Osteoblast (primary cell): ENCODE measurements at regions not wholly inside any gene's neighbourhood (a gene's known extent, or its start where the extent isn't known, plus 50 kb on each side); places are given as distances from the start of the nearest gene placed in this dataset.
A peak's percentile ranks its signal among the peaks of the same experiment; 100 is the strongest.
"Not testable (repeated sequence)": the region's sequence is repeated elsewhere in the genome, so short reads cannot be mapped to it uniquely, and the experiment has no call there.

Experiments
- DNase-seq: peaks from one replicate; pipeline ENCODE4 v3.0.0; 2011; ENCODE audit warnings: low spot score, mixed read lengths; ENCODE audit not compliant: insufficient read length; ENCODE audit errors: missing footprints
- H2AFZ ChIP-seq: 2 replicates; pipeline ENCODE4 v1.6.0; 2011; ENCODE audit warnings: mild to moderate bottlenecking, low read length
- H3K27ac ChIP-seq: 2 replicates; pipeline ENCODE4 v1.5.1; 2011; ENCODE audit warnings: mild to moderate bottlenecking, low read depth, low read length, moderate library complexity
- H3K27me3 ChIP-seq: 2 replicates; pipeline ENCODE4 v1.6.0; 2012; ENCODE audit warnings: mild to moderate bottlenecking, control low read depth, inconsistent platforms, low read length, moderate library complexity; ENCODE audit not compliant: insufficient read depth
- H3K36me3 ChIP-seq: 2 replicates; pipeline ENCODE4 v1.5.1; 2011; ENCODE audit warnings: mild to moderate bottlenecking, low read length, control low read depth, moderate library complexity; ENCODE audit not compliant: insufficient read depth
- H3K4me1 ChIP-seq: 2 replicates; pipeline ENCODE4 v1.5.1; 2011; ENCODE audit warnings: mild to moderate bottlenecking, low read length, control low read depth, moderate library complexity; ENCODE audit not compliant: insufficient read depth
- H3K4me2 ChIP-seq: 2 replicates; pipeline ENCODE4 v1.6.0; 2011; ENCODE audit warnings: mild to moderate bottlenecking, low read length; ENCODE audit not compliant: insufficient read depth
- H3K4me3 ChIP-seq: fragments of 200-600 bp; sonication (generic); 3 replicates; pipeline ENCODE4 v1.5.1; 2012; ENCODE audit warnings: mild to moderate bottlenecking, low read length, inconsistent platforms; ENCODE audit not compliant: insufficient read depth
- H3K79me2 ChIP-seq: 2 replicates; pipeline ENCODE4 v1.6.0; 2012; ENCODE audit warnings: mild to moderate bottlenecking, low read length, control low read depth, inconsistent platforms; ENCODE audit not compliant: insufficient read depth
- H3K9me3 ChIP-seq: 2 replicates; pipeline ENCODE4 v1.5.1; 2011; ENCODE audit warnings: low read depth, low read length, control low read depth
- H4K20me1 ChIP-seq: 2 replicates; pipeline ENCODE4 v1.6.0; 2012; ENCODE audit warnings: mild to moderate bottlenecking, low read length, control low read depth; ENCODE audit not compliant: insufficient read depth
- TF ChIP-seq, protein P1 (sequence below): IDR thresholded peaks from 2 replicates; pipeline ENCODE4 v1.5.1; 2011; ENCODE audit warnings: mild to moderate bottlenecking, low read depth, low read length, moderate library complexity; ENCODE audit errors: extremely low read depth

DNA sequence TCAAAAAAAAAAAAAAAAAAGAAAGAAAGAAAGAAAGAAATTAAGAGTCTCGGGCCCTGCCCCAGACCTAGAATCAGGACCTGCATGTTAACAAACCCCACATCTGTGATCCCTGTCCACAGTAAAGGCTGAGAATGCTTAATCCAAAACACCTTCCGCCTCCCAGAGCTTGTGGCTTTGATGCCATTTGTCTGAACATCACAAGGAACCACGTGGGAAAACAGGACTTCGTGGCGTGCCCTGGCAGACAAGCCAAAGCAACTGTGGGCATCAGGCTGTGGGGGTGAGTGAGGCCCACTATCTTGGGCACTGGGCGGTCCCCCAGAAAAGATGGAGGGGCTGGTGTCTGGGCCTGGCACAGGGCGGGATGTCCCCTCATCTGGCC, 173.4 kb upstream of the CIBAR2 start:
- Histone ChIP-seq H3K4me2 (peak overlapping the region; percentile 85), H3K36me3 (no peaks in the 10 kb centered on the region), H3K4me1 (peaks cover 20% of the 10 kb centered on the region), H4K20me1 (peaks cover 38% of the 10 kb centered on the region), H3K27me3 (no peaks in the 10 kb centered on the region), H3K4me3 (peak overlapping the region; percentile 63), H2AFZ (peak overlapping the region; percentile 29), H3K27ac (peak overlapping the region; percentile 56), H3K79me2 (no peaks in the 10 kb centered on the region), H3K9me3 (no peaks in the 10 kb centered on the region)
- no peak for DNase-seq
- TF ChIP-seq, protein P1, sequence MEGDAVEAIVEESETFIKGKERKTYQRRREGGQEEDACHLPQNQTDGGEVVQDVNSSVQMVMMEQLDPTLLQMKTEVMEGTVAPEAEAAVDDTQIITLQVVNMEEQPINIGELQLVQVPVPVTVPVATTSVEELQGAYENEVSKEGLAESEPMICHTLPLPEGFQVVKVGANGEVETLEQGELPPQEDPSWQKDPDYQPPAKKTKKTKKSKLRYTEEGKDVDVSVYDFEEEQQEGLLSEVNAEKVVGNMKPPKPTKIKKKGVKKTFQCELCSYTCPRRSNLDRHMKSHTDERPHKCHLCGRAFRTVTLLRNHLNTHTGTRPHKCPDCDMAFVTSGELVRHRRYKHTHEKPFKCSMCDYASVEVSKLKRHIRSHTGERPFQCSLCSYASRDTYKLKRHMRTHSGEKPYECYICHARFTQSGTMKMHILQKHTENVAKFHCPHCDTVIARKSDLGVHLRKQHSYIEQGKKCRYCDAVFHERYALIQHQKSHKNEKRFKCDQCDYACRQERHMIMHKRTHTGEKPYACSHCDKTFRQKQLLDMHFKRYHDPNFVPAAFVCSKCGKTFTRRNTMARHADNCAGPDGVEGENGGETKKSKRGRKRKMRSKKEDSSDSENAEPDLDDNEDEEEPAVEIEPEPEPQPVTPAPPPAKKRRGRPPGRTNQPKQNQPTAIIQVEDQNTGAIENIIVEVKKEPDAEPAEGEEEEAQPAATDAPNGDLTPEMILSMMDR = no peak

DNA sequence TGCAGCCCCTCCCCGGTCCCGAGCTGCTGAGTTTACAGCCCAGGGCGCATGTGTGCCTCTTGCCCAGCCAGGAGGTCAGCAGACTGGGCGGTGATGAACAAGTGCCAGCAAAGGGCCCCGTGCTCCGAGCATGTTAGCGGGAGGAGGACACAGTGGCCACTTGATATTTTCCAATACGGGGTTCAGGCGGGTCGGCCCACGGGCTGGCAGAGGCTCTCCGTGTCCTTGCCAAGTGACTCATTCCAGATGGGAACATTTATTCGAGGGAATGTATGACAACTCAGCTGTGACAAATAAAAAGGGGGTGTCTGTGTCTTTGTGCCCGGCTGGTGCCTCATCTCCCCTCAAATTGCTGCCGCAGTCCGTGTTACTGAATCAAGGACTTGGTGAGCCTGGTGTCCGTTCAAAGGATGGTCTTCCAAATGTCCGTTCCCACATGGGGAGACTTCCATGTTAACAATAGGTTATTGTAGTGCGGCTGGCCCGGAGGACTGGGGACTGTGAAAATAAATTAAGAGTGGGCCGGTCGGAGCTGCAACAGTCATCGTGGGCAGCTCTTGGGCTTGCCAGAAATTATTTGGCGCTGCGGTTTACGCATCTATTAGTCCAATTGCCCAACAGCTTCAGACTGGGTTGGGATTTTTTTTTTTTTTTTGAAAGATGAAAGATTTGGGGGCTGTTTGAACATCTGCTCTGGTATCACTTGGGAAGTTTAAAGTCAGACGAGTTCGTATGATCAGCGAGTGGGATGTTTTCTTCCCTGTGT, 174.0 kb upstream of the CIBAR2 start:
- TF ChIP-seq, protein P1 = no peak
- H4K20me1 ChIP-seq = peaks cover 37% of the 10 kb centered on the region
- H2AFZ ChIP-seq = peak overlapping the region; percentile 31
- H3K36me3 ChIP-seq = no peaks in the 10 kb centered on the region
- H3K27me3 ChIP-seq = no peaks in the 10 kb centered on the region
- peak; percentile 97 for DNase-seq
- H3K4me1 ChIP-seq = peaks cover 20% of the 10 kb centered on the region
- H3K27ac ChIP-seq = peak overlapping the region; percentile 56
- peak overlapping the region; percentile 63 for H3K4me3 ChIP-seq
- H3K9me3 ChIP-seq = no peaks in the 10 kb centered on the region
- H3K79me2 ChIP-seq = no peaks in the 10 kb centered on the region
- H3K4me2 ChIP-seq = peak overlapping the region; percentile 85

DNA sequence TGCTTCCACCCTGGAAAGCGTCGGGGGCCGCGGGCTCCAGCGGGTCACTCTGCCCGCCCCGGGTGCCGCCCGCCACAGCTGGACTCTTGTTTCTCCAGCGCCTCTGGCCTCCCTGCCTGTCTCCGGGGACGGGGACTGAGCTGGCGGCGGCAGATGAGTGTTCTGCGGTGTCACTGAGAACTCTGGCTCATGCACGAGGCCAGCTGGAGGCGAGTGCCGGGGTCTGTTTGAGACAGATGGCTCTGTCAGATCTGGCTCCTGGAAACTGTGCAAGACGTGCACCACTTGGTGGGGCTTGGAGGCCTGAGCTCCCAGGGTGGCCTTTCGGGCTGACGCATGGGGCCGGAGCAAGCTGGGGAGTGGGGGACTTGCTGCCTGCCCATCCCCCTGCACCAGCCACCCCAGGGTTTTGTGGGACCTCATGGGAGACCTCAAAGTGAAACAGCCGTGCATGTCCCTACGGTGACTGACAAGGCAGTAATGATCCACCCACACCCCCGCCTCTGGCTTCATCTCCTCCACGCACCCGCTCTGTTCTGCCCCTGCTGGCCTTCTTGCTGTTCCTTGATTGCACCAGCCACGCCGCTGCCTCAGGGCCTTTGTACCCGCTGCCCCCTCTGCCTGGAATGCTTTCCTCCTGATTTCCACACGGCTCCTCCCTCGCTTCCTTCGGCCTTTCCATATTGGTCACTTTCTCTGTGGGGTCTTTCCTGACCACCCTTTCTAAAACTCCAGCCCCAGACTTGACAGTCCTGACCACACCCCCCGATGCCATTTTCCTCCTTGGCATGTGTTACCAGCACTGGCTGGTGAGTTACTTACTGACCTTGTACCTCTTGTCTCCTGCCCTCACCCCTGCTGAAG, 174.9 kb upstream of the CIBAR2 start:
- no peak for DNase-seq
- Histone ChIP-seq H4K20me1 (peaks cover 34% of the 10 kb centered on the region), H3K79me2 (no peaks in the 10 kb centered on the region), H2AFZ (no peak overlapping the region), H3K4me1 (peaks cover 22% of the 10 kb centered on the region), H3K27ac (peak overlapping the region; percentile 56), H3K4me3 (peak overlapping the region; percentile 63), H3K9me3 (no peaks in the 10 kb centered on the region), H3K36me3 (no peaks in the 10 kb centered on the region), H3K4me2 (peak overlapping the region; percentile 85), H3K27me3 (no peaks in the 10 kb centered on the region)
- TF ChIP-seq, protein P1 = no peak

DNA sequence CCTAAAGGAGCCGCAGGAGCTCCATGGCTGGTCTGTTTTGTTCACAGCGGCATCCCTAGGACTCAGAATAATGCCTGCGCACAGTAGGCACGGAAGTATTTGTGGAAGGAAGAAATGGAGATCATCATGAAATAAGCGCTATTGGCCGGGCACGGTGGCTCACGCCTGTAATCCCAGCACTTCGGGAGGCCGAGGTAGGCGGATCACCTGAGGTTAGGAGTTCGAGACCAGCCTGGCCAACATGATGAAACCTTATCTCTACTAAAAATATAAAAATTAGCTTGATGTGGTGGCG, 175.5 kb upstream of the CIBAR2 start:
- not testable (repeated sequence) for DNase-seq, H3K36me3 ChIP-seq, H3K4me2 ChIP-seq, H2AFZ ChIP-seq, H3K27me3 ChIP-seq, H3K4me3 ChIP-seq, H3K27ac ChIP-seq, H3K9me3 ChIP-seq, H3K79me2 ChIP-seq
- H3K4me1 ChIP-seq = peaks cover 22% of the 10 kb centered on the region
- peaks cover 34% of the 10 kb centered on the region for H4K20me1 ChIP-seq
